Hepatocyte (in vitro differentiated cells): ENCODE measurements at regions not wholly inside any gene's neighbourhood (a gene's known extent, or its start where the extent isn't known, plus 50 kb on each side); places are given as distances from the start of the nearest gene placed in this dataset.

ENCODE experiments used
- DNase-seq: peaks from one replicate; pipeline ENCODE4 v3.0.0-alpha.2; 2016; ENCODE audit warnings: low spot score
- H2AFZ ChIP-seq: fragments of 200-600 bp; sonication (generic); 2 replicates; pipeline ENCODE4 v1.6.0; 2016; ENCODE audit warnings: antibody characterized with exemption, mild to moderate bottlenecking
- H3K27ac ChIP-seq: fragments of 200-600 bp; sonication (generic); 2 replicates; pipeline ENCODE4 v1.5.1; 2016; ENCODE audit warnings: mild to moderate bottlenecking
- H3K27me3 ChIP-seq: fragments of 200-600 bp; sonication (generic); 2 replicates; pipeline ENCODE4 v1.6.1; 2016
- H3K36me3 ChIP-seq: fragments of 200-600 bp; sonication (generic); replicated peaks from 2 replicates; pipeline ENCODE4 v1.5.1; 2016; ENCODE audit warnings: low read depth; ENCODE audit not compliant: insufficient read depth
- H3K4me1 ChIP-seq: fragments of 200-600 bp; sonication (generic); 2 replicates; pipeline ENCODE4 v1.5.1; 2016; ENCODE audit warnings: mild to moderate bottlenecking, moderate library complexity; ENCODE audit not compliant: insufficient read depth
- H3K4me2 ChIP-seq: fragments of 200-600 bp; sonication (generic); 2 replicates; pipeline ENCODE4 v1.6.0; 2016
- H3K4me3 ChIP-seq: fragments of 200-600 bp; sonication (generic); 2 replicates; pipeline ENCODE4 v1.5.1; 2016; ENCODE audit warnings: mild to moderate bottlenecking
- H3K79me2 ChIP-seq: fragments of 200-600 bp; sonication (generic); 2 replicates; pipeline ENCODE4 v1.6.0; 2017; ENCODE audit warnings: mild to moderate bottlenecking
- H3K9me2 ChIP-seq: fragments of 200-600 bp; sonication (generic); replicated peaks from 2 replicates; pipeline ENCODE4 v1.6.0; 2017; ENCODE audit warnings: mild to moderate bottlenecking; ENCODE audit not compliant: insufficient read depth
- H3K9me3 ChIP-seq: fragments of 200-600 bp; sonication (generic); 2 replicates; pipeline ENCODE4 v1.5.1; 2016; ENCODE audit warnings: low read depth, mild to moderate bottlenecking
- H4K20me1 ChIP-seq: fragments of 200-600 bp; sonication (generic); 2 replicates; pipeline ENCODE4 v1.6.0; 2016; ENCODE audit warnings: mild to moderate bottlenecking; ENCODE audit not compliant: insufficient read depth, poor library complexity, severe bottlenecking
- CTCF ChIP-seq: fragments of 200-600 bp; sonication (generic); IDR thresholded peaks from 2 replicates; pipeline ENCODE4 v1.5.1; 2016; ENCODE audit warnings: antibody characterized with exemption, mild to moderate bottlenecking; ENCODE audit not compliant: poor library complexity
- EZH2 ChIP-seq: fragments of 200-600 bp; sonication (generic); IDR thresholded peaks from 2 replicates; pipeline ENCODE4 v1.6.1; 2016; ENCODE audit warnings: antibody characterized with exemption, mild to moderate bottlenecking, borderline replicate concordance
- EZH2phosphoT487 ChIP-seq: fragments of 200-600 bp; sonication (generic); IDR thresholded peaks from one replicate; pipeline ENCODE4 v1.6.1; 2018; ENCODE audit warnings: antibody characterized with exemption, mild to moderate bottlenecking, low read depth, moderate library complexity; ENCODE audit not compliant: unreplicated experiment, severe bottlenecking
- WGBS: methylation state at CpG from one replicate; pipeline ENCODE4 v1.1.6; 2016; ENCODE audit warnings: low lambda C conversion rate; ENCODE audit errors: missing lambda C conversion rate; 5-methylcytosine and 5-hydroxymethylcytosine counted together

DNA sequence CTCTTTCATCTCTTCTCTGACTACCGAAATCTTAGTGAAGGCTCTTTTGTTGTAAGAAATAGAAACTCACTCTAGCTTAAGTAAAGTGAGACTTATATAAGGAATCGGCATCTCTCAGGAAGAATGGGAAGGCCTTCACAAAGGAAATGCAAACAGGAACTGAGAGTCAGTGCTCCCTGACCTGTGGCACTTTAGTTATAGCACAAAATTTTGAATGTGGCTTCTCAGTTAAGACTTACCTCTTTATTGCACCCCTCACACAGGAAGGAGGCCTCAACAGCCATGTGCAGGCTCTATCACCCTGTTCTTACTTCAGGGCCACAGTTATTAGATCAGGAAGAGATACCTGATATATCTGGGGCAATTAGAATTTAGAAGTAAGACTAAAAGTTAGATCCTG is 224.7 kb upstream of the EGLN3 start:
- 93% methylated on average over 2 of the region's 2 CpGs for WGBS
- no peak overlapping the region for H2AFZ ChIP-seq
- no peak for DNase-seq
- no peaks in the 10 kb centered on the region for H3K9me3 ChIP-seq
- H3K4me1 ChIP-seq, result peaks cover 7% of the 10 kb centered on the region
- no peaks in the 10 kb centered on the region for H3K27me3 ChIP-seq
- no peaks in the 10 kb centered on the region for H4K20me1 ChIP-seq
- TF ChIP-seq EZH2, result no peak
- no peak for TF ChIP-seq EZH2phosphoT487
- TF ChIP-seq CTCF, result no peak
- no peaks in the 10 kb centered on the region for H3K9me2 ChIP-seq
- H3K4me2 ChIP-seq, result no peak overlapping the region
- no peak overlapping the region for H3K4me3 ChIP-seq
- H3K36me3 ChIP-seq, result no peaks in the 10 kb centered on the region
- H3K27ac ChIP-seq, result no peak overlapping the region
- no peaks in the 10 kb centered on the region for H3K79me2 ChIP-seq

DNA sequence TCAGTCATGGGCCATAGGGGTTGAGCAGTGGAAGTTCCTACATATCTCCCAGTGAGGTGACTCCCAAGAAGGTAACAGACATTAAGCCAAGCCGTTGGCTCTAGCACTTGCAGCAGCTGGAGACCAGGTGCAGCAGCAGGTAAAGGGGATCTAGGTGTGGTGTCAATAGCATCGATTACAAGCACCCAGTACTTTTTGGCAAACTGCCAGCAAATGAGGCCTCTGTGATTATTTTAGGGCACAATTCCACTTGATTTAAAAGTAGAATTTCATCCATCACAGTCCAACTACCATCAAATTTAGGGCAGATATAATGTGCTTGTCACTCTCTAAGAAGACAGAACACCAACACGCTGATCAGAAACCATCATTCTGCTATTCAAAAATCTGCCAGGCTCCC is 224.1 kb upstream of the EGLN3 start:
- WGBS, result 86% methylated on average over 3 of the region's 3 CpGs

DNA sequence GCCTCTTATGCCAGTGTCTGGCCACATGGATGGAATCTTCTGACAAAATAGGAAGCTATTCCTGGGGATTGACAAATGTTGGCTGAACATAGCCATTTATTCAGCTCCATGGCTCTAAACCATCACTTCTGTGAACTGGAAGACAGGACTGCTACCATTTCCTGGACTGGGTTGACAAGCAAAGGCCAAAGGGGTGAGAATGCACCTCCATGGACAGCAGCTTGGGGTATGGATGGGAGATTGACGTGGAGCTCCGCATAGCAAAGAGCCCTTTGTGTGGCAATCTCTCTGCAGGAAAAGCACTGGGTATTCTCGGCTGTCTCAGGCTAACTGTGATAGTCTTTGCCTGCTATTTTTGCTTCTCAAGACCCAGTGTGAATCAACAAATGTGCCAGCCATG is 223.0 kb upstream of the EGLN3 start:
- DNase-seq, result no peak
- no peaks in the 10 kb centered on the region for H3K9me2 ChIP-seq
- no peak overlapping the region for H3K4me2 ChIP-seq
- no peaks in the 10 kb centered on the region for H3K36me3 ChIP-seq
- H3K27me3 ChIP-seq, result no peaks in the 10 kb centered on the region
- no peaks in the 10 kb centered on the region for H3K9me3 ChIP-seq
- H3K4me1 ChIP-seq, result peaks cover 5% of the 10 kb centered on the region
- 90% methylated on average over 3 of the region's 3 CpGs for WGBS
- no peaks in the 10 kb centered on the region for H4K20me1 ChIP-seq
- no peak overlapping the region for H3K4me3 ChIP-seq
- H2AFZ ChIP-seq, result no peak overlapping the region
- no peaks in the 10 kb centered on the region for H3K79me2 ChIP-seq
- H3K27ac ChIP-seq, result no peak overlapping the region
- TF ChIP-seq EZH2 (no peak), CTCF (no peak)

More for the DNA sequence above, 224.1 kb upstream of the EGLN3 start:
- Histone ChIP-seq H3K9me3 (no peaks in the 10 kb centered on the region), H4K20me1 (no peaks in the 10 kb centered on the region), H3K9me2 (no peaks in the 10 kb centered on the region), H3K27me3 (no peaks in the 10 kb centered on the region), H3K4me1 (peaks cover 5% of the 10 kb centered on the region), H3K4me2 (no peak overlapping the region), H3K4me3 (no peak overlapping the region), H2AFZ (no peak overlapping the region), H3K36me3 (no peaks in the 10 kb centered on the region), H3K79me2 (no peaks in the 10 kb centered on the region), H3K27ac (no peak overlapping the region)
- DNase-seq, result no peak
- no peak for TF ChIP-seq CTCF
- TF ChIP-seq EZH2phosphoT487, result no peak
- no peak for TF ChIP-seq EZH2
